Limb (tissue), 2 donors: ENCODE measurements at regions not wholly inside any gene's neighbourhood (a gene's known extent, or its start where the extent isn't known, plus 50 kb on each side); places are given as distances from the start of the nearest gene placed in this dataset.
A peak's percentile ranks its signal among the peaks of the same experiment; 100 is the strongest.

Experiments
- DNase-seq, 2 donors: peaks; one replicate each; pipeline ENCODE4 v3.0.0-alpha.2; 2016; ENCODE audit errors: extremely low spot score in 2 of 2

DNA sequence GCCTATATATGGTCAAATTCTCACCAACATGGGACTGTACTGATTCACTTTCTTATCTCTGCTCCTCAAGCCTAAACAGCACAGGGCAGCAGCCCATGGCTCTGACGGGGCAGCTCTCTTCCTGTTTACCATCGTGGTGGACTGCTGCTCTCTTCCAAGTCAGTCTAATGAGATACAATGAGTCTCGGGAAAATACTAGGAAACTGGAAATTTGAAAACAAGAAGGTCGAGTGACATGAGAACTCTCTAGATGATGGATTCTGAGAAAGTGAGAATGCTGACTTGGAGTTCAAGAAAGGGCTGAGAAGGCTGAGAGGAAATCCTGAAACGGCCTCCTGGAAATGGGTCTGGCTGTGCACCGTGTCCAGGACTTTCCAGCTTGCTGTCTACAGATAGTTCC is 122.8 kb upstream of the ARGLU1 start:
- no peak for DNase-seq

DNA sequence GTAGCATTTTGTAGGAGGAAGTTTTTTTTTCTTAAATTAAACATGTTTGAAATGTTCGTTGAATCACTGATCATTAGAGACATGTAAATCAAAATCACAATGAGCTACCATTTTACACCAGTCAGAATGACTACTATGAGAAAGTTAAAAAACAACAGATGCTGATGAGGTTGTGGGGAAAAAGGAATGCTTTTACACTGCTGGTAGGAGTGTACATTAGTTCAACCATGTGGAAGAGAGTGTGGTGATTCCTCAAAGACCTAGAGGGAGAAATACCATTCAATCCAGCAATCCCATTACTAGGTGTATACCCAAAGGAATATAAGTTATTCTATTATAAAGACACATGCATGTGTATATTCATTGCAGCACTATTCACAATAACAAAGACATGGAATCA is 122.0 kb upstream of the ARGLU1 start:
- DNase-seq, result no peak

DNA sequence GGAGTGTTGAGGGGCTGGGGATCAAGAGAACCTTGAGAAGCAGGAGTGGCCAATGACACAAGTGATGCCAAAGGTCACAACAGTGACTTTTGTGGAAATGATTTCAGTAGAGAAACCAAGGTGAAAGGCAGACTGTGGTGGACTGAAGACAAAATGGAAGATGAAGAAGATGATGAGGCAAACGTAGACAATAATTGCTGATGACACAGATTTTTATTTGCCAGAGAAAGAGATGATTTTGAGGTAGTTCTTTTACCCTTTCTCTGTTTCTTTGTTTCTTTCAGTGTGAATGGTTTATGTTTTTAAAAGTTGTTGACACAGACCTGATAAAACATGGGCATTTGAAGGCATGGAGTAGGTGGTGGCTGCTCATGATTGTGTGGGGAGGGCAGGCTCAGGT is 121.0 kb upstream of the ARGLU1 start:
- no peak for DNase-seq

DNA sequence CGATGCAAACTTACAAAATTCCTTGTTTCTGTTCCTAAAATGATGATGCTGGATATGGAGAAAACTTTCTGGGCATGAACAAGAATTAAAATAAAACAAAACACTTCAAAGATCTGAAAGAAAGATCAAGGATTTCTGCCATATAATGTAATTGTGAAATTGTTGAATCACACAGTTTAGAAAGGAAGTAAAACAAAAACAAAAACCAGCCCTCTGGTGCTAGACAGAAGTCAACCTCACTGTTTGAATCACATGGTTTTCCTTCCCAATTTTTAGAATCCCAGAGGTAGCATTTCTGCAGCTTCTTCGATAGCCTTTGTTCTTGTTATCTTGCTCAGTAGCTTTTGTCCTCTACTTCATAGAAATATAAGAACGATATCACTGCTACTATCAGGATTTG is 118.2 kb upstream of the ARGLU1 start:
- no peak for DNase-seq

DNA sequence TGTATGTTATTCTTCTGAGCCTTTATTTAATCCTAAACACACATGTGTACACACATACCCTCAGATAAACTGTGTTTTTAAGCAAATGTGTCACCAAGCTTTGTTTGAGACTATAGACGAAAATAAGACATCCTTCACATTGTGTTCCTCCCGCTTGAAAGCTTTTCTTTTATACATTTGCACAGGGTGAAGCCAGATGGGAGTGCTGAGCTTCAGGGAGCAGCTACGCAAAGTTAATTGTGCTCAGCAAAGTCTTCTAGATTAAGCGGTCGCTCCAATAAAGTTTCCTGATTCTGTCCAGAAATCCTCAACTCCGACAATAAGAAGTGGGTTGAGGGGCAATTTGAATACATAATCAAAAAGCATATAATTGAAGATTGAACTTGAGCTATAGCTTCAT is 117.2 kb upstream of the ARGLU1 start:
- no peak for DNase-seq

DNA sequence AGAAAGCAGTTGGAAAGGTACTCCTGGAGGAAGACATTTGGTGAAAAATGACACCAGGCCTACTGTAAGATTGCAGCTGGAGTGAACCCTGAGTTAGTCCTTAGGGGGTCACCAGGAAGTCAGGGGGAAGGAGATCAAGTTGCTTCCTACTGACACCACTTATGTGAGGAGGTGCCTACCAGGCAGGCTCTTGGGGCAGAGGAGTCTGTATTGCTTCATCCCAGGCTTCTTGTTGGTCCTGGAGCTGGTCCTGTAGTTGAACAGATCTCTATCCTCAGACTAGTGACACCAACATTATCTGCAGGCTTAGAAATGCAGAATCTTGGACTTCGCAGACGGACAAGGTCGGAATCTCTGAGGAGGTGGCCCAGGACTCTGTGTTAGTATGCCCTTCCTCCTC is 116.0 kb upstream of the ARGLU1 start:
- no peak for DNase-seq

DNA sequence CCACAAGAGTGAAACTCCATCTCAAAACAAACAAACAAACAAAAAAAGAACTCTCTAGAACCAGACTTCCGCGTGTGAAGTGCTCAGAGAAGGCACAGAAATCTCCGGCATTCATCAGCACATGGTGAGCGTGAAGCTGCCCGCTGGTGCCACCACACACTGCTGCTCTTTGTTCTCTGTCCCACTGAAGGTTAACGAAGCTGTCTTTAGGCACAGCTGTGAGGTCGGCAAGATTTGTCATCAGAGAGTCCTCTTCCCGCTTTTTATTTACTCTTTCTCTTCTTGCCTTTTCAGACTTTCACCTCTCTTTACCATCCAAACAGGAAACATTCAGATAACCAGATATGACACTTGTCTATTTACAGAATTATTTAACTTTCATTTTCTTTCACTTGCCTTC is 115.2 kb upstream of the ARGLU1 start:
- DNase-seq, result no peak

DNA sequence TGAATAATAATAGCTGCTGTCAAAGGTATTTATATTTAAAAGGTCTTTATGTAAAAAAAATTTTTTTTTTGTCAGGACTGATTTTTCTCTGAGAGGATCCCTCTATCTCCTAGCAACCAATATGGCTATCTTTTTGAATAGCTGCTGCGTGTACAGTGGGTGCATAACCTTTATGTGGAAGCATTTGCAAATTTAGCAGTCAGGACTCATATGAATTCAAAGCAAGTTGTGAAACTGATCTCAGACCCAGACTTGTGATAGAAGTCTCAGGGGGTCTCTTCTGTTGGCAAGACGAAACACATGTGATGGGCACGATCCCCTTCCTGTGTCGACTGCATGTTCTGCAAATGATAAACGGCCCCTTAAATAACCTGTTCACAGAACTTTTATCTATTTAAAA is 114.1 kb upstream of the ARGLU1 start:
- DNase-seq, result no peak

DNA sequence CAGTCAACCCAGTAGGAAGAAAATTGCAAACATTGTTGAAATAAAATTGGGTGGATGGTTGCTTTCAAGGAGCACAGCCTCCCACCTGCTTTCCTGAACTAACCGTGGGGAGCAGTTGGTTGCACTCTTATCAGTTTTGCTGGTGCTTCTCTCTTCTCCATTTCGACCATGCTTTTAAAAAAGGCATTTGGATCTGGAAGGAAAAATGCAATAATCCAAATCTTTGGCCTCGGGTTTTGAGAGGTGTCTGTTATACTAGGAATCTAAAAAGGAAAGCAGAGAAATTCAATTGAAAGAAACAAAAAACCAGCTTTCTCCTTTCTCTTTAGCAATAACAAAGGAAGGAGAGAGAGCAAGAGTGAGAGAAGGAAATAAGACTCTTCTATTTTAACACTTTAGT is 113.6 kb upstream of the ARGLU1 start:
- no peak for DNase-seq

DNA sequence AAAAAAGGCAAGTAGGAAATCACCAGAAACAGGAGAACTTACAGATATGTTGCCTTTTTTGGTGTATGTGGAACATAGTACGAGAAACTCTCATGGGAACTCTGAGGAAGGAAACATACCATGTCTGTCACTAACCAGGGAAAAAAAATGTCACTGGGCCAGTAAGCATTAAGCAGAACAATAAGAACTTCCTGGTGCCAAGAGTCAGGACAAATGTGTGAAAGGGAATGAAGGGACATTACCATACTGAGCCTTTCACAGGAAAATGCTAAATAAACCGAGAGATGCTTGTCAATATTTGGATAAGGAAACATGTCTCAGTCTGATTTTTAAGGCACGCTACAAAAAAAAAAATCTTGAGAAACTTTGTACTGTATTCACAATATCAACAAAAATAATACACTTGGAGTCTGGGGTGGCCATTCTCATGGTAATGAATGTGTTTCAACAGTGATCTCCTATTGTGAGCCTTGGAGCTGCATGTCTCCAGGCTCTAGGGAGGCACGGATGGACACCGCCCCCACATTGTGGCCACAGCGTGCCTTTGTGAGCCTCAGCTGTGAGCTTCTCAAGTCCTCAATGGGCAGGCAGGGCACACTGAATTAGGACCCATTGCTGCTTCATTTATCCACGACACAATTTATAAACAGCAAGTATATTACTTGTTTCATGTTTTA is 113.0 kb upstream of the ARGLU1 start:
- no peak for DNase-seq

DNA sequence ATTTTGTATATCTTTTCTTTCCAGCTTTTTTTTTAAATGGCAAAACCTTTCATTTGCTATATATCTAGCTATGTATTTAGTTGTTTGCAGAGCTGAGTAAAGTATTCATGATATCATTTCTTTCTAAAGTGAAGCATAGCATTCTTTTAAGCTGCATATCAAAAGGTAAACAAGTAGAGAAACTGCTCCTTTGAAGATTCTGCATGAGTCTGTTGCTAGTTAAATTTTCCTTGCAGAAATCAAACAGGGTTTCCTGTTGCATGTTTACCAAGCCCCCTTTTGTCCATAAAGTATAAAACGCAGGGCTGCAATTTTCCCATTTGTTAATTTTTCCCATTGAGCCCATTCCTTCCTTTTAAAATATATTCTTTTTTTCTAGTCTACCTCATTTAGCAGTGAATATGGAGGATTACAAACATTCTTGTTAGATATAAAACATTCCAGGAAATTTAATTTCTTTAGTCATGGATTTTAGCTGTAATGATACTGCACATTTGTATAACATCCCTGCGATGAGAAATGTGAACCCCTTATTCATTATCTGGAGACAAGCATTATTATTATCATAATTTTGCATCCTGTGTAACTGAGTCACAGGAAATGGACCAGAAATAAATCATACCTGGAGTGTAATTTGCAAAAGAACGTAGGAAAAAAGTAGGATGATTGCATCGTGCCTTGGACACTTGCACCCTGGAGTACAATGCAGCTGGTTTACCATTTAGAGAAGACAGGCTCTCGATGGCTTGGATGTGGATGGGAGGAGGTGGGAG is 110.9 kb upstream of the ARGLU1 start:
- no peak for DNase-seq

DNA sequence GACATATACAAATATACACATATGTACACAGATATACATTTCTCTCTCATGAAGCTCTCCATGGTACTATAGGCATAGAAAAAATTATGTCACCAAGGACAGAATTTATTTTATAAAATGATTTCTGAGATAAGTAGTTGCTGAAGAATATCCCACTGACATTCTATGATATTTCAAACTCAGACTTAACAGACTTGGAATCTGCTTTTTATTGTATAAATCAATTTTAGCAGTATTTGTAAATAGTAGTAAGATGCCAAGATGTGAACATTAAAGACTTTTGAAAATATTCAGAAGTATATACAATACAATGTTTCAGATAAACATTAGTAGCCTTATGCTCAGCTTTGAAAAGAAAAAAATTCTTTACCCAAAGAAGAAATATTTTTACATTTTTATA is 107.4 kb upstream of the ARGLU1 start:
- DNase-seq, result no peak

DNA sequence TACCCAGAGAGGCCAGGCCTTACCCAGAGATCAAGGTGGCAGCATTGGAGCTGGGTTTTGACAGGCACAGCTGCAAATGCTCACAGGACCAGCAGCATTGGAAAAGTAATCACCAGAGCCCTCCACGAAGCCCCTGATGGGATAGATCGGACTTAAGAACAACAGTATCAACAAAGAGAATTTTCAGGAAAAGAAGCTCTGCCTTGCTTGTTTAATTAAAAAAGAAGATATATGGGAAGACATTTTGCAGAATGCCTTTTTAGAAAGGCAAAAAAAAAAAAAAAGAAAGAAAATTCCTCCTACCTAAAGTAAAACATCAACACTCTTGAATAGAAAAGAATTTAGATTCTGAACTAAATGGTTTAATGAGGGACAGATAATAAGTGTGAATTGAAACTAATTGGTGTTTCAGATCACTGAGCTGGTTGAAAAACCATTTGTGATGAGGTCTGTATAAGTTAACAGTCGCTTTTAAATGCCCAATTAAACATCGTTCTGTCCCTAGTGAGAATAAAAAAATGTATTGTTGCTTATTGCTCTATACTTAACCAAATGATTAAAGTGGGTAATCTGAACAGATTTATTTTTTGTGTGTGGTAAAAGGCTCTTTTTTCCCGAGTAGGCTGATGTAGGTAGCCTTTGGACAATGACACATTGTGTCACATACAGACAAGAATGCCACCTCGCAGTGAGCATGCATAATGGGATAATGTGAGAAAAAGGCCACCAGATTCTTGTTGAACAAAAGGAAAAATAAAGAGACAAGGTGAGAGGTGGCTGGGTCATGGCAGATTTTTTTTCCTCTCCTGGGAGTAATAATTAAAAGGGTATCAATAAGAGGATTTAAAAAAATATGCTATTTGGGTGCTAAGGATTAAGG is 93.0 kb upstream of the ARGLU1 start:
- DNase-seq, result no peak

DNA sequence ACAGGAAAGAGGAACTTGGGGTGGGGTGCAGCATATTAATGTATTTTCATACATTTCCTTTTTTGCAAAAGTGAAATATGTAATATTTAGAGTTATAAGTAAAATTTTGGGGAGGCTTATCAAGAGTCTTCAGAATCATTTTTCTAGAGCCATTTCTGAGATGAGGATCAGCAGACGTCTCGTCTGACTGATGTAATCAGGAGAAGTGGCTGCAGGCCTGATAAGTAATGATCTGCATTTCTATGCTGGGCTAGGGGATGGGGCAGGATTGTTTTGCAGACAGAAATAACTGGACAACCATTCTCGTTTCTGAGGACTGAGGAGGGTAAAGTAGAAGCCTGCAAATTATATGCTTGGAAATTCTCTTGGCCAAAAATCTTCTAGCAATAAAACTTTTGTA is 89.2 kb upstream of the ARGLU1 start:
- no peak for DNase-seq

DNA sequence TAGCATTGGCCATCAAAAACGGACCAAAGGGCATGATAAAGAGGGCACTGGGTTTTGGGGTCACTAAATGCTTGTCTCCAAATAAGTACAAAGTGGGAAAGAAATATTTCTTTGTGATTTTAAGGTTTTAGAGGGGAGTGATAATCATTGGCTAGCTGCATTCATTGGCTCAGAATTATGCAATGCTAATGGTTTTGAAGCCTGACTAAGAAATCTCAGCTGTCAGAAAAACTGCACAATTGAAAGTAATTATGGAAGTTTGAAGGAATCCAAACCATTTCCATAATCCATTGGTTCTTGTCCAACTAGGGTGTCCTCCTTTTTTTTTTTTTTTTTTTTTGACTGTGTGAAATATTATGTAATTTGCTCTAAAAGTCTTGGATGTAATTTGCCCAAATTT is 88.2 kb upstream of the ARGLU1 start:
- no peak for DNase-seq

DNA sequence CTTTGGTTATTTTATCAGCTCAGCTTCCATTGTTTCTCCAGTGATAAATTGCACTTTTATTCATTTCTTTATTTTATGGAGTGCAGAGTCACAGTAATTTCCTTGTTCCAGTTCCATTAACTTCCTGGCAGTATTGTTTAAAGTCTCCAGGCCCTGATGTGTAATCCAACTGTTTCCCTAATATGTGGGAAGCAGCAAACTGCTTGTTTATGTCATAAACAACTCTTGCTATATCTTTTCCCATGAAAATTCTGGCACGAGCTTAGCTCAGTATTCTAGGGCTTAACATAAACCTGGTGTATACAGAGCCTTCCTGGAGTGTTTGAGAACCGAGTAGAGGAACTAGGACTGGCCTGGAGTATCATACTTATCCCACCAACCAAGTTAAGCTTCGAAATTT is 83.5 kb upstream of the ARGLU1 start:
- DNase-seq, result peak in 1 of 2 donors; percentile 12

DNA sequence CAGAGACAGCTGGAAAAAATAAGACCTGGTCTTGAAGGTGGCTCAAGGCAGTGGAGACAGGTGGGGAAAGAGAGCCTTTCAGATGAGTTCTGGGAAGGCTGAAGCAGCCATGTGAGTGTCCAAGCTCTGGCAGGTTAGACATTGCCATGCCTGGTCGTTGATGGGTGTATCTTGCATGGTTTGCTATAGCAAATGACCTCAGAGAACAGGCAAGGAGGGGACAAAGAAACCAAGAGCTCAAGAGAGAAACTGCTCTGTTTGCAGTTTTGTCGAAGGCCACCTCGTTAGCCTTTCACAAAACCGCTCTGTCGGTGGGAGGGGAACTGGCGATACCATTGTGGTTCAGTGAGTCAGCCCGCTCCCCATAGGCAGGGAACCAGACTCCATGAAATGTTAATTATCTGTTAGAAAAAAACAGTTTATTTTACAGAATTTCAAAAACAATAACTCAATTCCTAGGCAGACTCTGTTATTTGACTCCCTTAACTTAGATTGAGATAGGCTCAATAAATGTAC is 82.8 kb upstream of the ARGLU1 start:
- DNase-seq, result no peak

DNA sequence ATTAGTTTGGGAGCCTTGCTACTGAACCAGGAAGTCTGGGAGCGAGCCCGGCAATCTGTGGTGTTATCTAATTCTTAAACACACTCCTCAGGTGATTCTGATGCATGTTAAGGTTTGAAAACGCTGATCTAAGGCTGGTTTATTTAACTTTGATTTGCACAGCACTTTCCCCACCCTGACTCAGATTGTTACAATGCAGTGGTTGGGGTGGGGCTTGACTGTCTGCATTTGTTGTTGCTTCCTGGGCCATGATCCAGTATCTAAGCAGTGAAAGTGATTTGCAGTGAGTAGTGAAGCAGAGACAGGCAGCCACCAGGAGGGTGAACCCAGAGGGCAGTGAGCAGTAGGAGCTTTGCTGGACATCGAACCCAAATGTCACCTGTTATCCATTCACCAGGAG is 81.6 kb upstream of the ARGLU1 start:
- DNase-seq, result no peak

DNA sequence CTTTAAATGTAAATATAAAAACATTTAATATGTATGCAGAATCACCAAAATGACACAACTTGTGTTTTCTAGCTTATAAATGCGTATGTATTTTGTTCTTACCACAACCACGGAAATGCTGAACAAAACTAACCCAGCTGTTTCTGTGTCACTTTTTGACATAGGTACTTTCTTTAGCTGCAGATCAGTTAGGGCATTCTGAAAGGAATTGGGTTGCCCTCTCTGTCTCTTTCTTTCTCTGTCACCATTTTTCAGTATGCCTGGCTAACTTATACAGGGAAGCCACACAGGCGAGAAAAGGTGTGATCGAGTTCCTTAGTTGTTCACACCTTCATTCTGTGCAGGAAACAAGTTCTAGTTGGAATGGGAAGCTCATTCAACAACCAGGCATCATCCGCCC is 72.6 kb upstream of the ARGLU1 start:
- DNase-seq, result no peak

DNA sequence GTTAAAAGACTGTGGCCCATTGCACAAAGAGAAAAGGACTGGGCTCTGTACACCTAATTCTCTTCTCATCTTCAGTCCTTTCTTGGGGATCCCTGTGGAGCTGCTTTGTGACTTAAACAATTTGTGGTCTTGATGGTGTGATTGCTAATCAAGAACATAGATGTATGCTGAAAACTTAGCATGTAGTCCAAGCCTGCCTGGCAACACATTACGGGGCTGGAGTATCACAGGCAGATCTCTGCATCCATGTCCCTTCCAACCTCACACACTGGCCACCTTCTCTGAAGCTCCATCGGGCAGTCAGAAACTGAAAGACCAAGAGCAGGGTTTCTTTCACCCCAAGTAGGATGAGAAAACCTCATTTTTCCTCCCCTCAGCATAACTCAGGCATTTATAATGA is 69.6 kb upstream of the ARGLU1 start:
- no peak for DNase-seq

DNA sequence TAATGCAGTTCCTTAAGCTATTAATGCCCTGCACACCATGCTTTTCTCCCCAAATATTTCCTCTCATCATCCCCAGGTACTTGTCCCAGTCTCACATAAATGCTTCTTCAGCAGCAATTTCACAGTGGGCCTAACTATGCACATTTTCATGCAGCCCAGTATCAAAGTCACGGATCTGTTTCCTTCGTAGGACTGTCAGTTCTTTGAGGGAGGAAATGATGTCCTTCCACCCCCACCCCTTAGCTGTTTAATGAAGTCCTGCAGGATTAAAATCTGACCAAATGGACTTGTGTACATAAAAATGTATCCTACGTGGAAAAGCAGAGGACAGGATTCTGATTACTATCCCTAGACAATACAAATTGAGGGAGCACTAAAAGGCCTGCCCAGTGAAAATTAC is 68.6 kb upstream of the ARGLU1 start:
- no peak for DNase-seq

DNA sequence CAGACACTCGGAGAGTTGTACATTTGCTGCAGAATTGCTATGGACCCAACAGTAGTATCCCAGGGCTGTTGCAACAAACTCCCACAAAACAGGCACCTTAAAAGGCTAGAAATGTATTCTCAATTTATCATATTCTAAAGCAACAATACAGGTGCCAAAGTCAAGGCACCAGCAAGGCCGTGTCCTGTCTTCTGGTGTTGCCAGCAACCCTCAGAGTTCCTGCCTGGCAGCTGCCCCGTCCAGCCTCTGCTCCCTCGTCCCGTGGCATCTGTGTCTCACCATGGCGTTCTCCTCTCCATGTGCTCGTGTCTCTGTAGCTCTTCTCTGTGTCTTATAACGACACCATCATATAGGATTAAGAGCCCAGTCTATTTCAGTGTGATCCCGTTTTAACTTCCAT is 67.7 kb upstream of the ARGLU1 start:
- no peak for DNase-seq
